Activated CD8-positive, alpha-beta T cell treated with anti-CD3 and anti-CD28 coated beads for 36 hours (primary cell): ENCODE measurements at regions not wholly inside any gene's neighbourhood (a gene's known extent, or its start where the extent isn't known, plus 50 kb on each side); places are given as distances from the start of the nearest gene placed in this dataset.

Source experiments
- ATAC-seq: fragments of 200-7000 bp; cut with Tn5 transposase; one replicate; pipeline ENCODE4 v1.10.0; 2021; ENCODE audit warnings: mild to moderate bottlenecking, moderate library complexity
- CTCF ChIA-PET: fragments of 350-600 bp; sonication (Branson Sonifier 250); formaldehyde crosslinking; loops from one replicate; lab custom pipeline; 2021; ENCODE audit warnings: antibody characterized with exemption; lab: Charles Lee
- POLR2A ChIA-PET: fragments of 350-600 bp; sonication (Branson Sonifier 250); formaldehyde crosslinking; loops from one replicate; lab custom pipeline; 2021; ENCODE audit warnings: antibody characterized with exemption; lab: Charles Lee
- DNase-seq: peaks from one replicate; pipeline ENCODE4 v3.0.0-alpha.2; 2020
- H3K27ac Mint-ChIP-seq: one replicate; pipeline ENCODE4 v1.8.0; 2021; ENCODE audit warnings: mild to moderate bottlenecking, mixed read lengths
- H3K27me3 Mint-ChIP-seq: one replicate; pipeline ENCODE4 v1.8.0; 2021; ENCODE audit warnings: mixed read lengths
- H3K36me3 Mint-ChIP-seq: one replicate; pipeline ENCODE4 v1.8.0; 2021; ENCODE audit warnings: low read depth, mixed read lengths
- H3K4me1 Mint-ChIP-seq: one replicate; pipeline ENCODE4 v1.8.0; 2021; ENCODE audit warnings: low read depth, mixed read lengths
- H3K4me3 Mint-ChIP-seq: one replicate; pipeline ENCODE4 v1.8.0; 2021; ENCODE audit warnings: mild to moderate bottlenecking, moderate library complexity, mixed read lengths
- H3K9me3 Mint-ChIP-seq: one replicate; pipeline ENCODE4 v1.8.0; 2021; ENCODE audit warnings: mixed read lengths
- CTCF ChIP-seq: fragments of 200-600 bp; IDR thresholded peaks from one replicate; pipeline ENCODE4 v1.8.0; 2022; ENCODE audit warnings: antibody characterized with exemption, mild to moderate bottlenecking
- intact Hi-C: fragments of 100-400 bp; cut with micrococcal nuclease; formaldehyde crosslinking; loops from one replicate; pipeline ENCODE4 v1.10.0; 2022

DNA sequence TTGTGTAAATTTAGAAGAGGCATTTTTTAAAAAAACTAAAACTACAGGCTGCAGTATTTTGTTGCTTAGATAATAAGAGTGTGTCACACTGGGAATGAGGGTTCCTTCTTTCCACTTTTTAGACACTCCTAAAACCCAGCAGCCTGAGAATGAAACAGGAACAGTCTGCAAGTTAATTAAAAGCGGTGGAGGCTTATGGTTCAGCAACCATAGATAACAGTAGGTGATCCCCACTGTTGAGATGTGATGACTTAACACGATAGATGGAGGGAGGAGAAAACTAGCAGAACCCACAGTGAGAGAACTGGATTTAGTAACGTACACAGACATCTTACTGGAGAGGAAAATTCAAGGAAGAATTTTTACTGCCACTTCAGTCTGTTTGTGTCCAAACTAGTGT lies 767.3 kb downstream of the C4orf33 start:
- POLR2A ChIA-PET, result no interaction called here
- H3K36me3 Mint-ChIP-seq, result no peaks in the 10 kb centered on the region
- no peak for DNase-seq
- H3K27ac Mint-ChIP-seq, result no peak overlapping the region
- H3K27me3 Mint-ChIP-seq, result no peaks in the 10 kb centered on the region
- H3K4me3 Mint-ChIP-seq, result no peak overlapping the region
- intact Hi-C loops, result no loop called here
- no peaks in the 10 kb centered on the region for H3K4me1 Mint-ChIP-seq
- ATAC-seq, result no peak
- CTCF ChIA-PET, result no interaction called here
- TF ChIP-seq CTCF, result no peak
- no peaks in the 10 kb centered on the region for H3K9me3 Mint-ChIP-seq

DNA sequence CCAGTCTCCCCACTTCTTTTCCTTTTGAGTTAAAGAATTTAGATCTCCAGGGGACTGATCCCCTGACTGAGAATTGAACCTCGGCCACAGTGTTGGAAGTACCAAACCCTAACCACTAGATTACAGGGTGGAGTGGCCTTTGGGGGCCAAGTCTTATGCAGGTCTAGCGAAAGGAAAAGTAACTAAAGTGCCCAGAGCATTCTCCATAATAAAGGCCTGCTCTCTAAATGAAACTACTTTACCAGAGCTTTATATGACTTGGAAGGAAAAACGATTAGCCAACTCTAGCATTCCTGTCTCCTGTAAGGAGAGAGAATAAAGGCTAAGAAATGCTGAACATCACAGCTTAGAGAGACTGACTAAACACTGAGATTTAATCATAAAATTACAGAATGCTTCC lies 788.0 kb downstream of the C4orf33 start:
- DNase-seq (no peak), ATAC-seq (no peak)
- Mint-ChIP-seq H3K9me3 (no peaks in the 10 kb centered on the region), H3K36me3 (no peaks in the 10 kb centered on the region), H3K4me3 (no peak overlapping the region), H3K27ac (no peak overlapping the region), H3K4me1 (no peaks in the 10 kb centered on the region), H3K27me3 (no peaks in the 10 kb centered on the region)
- no peak for TF ChIP-seq CTCF
- intact Hi-C loops, result no loop called here
- ChIA-PET POLR2A (no interaction called here), CTCF (no interaction called here)

DNA sequence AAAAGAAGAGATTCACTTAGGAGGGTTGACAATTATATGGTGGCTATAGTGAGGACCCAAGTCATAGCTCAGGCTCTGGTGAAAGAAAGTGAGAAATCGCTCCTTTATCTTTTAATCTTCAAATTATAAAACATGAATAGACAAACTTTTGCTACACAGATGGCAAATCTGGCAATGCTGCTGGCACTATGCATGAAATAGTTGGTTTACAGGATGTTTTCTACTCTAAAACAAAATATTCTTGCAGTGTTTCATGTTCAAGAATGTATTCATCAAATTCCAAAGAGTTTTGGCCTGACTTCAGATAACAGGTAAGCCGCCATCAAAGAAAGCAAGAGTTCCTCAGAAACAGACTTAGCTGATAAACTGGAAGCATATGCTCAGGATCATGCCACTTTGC lies 801.2 kb downstream of the C4orf33 start:
- Mint-ChIP-seq H3K4me3 (no peak overlapping the region), H3K9me3 (peaks cover 1% of the 10 kb centered on the region), H3K36me3 (no peaks in the 10 kb centered on the region), H3K27me3 (no peaks in the 10 kb centered on the region), H3K4me1 (no peaks in the 10 kb centered on the region), H3K27ac (no peak overlapping the region)
- ATAC-seq, result no peak
- TF ChIP-seq CTCF, result no peak
- ChIA-PET CTCF (no interaction called here), POLR2A (no interaction called here)
- DNase-seq, result no peak
- intact Hi-C loops, result no loop called here

- H3K9me3 Mint-ChIP-seq, result peaks cover 1% of the 10 kb centered on the region
- H3K27me3 Mint-ChIP-seq, result no peaks in the 10 kb centered on the region
- ATAC-seq (no peak), DNase-seq (no peak)
- H3K27ac Mint-ChIP-seq, result no peak overlapping the region
- ChIA-PET CTCF (no interaction called here), POLR2A (no interaction called here)
- H3K4me3 Mint-ChIP-seq, result no peak overlapping the region
- TF ChIP-seq CTCF, result no peak
- H3K4me1 Mint-ChIP-seq, result no peaks in the 10 kb centered on the region
- H3K36me3 Mint-ChIP-seq, result no peaks in the 10 kb centered on the region
- intact Hi-C loops, result no loop called here
Measured at GRCh38 chr4:129899849-129900248, 803.9 kb downstream of the C4orf33 start.

DNA sequence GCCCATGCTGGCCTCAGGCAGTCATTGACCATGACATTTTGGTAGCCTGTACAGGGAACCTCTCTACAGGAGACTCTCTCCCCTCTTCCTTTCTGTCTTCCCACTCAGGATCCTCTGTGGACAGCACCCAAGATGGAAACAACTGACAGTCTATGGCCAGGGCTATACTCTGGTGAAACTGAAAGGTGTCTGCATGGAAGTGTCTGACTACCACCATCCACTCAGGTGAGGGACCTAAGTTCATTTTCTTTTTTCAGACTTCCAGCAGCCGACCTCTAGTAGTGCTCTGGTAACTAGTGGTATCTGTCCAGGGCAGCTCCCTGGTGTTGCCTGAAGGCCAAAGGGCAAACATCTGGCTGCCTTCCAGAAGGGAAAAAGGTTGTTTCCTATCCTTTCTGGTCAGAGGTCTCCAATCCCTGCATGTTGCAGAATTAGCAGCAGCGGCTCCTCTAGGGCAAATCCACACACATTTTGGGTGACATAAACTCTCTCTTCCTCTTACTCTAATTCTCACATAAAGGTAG lies 804.5 kb downstream of the C4orf33 start:
- CTCF ChIA-PET, result no interaction called here
- Mint-ChIP-seq H3K36me3 (no peaks in the 10 kb centered on the region), H3K9me3 (peaks cover 1% of the 10 kb centered on the region), H3K4me1 (no peaks in the 10 kb centered on the region), H3K27ac (no peak overlapping the region), H3K4me3 (no peak overlapping the region), H3K27me3 (no peaks in the 10 kb centered on the region)
- no peak for TF ChIP-seq CTCF
- DNase-seq (no peak), ATAC-seq (no peak)
- POLR2A ChIA-PET, result no interaction called here
- intact Hi-C loops, result no loop called here
